ENCODE measurements at regions not wholly inside any gene's neighbourhood (a gene's known extent, or its start where the extent isn't known, plus 50 kb on each side); places are given as distances from the start of the nearest gene placed in this dataset.

DNA sequence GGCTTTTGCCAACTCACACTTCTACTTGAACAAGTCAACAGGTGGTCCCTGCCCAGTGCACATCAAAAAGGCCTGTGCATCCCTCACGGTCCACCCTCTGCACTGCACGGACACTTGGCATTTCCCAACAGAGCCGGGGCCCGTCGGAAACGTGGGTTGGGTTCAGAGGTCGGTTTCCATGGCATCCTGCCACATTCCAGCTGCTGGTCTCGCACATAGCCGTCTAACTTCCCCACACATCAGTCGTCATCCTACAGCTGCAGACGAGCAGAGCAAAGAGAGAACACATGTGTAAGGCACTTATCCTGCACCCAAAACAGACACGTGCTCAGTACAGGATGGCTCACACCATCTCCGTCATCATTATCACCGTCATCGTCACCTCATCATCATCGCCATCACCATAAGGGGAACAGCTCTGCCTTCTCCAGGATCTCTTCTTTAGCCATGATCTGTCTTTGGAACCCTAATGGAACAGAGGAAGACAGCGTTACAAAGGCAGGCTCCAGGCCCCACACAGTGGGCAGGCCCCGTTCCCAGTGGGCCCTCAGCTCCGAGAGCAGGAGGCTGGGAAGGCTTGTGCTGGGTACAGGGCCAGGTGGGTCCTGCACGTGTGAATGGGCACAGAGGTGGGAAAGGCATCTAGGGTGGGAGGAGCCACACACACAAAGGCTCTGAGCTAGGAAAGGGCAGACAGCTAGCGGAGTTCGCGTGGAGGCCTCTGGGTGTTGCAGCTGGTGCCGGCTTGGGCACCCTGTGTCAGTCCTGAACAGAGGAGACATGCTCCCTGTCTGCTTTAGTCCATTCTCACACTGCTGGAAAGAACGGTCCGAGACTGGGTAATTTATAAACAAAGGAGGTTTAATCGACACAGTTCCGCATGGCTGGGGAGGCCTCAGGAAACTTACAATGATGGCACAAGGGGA is 170.8 kb upstream of the SOX1 start:
- intact Hi-C loops (cut with DNase I): no loop called here
- TF ChIP-seq, protein P1, sequence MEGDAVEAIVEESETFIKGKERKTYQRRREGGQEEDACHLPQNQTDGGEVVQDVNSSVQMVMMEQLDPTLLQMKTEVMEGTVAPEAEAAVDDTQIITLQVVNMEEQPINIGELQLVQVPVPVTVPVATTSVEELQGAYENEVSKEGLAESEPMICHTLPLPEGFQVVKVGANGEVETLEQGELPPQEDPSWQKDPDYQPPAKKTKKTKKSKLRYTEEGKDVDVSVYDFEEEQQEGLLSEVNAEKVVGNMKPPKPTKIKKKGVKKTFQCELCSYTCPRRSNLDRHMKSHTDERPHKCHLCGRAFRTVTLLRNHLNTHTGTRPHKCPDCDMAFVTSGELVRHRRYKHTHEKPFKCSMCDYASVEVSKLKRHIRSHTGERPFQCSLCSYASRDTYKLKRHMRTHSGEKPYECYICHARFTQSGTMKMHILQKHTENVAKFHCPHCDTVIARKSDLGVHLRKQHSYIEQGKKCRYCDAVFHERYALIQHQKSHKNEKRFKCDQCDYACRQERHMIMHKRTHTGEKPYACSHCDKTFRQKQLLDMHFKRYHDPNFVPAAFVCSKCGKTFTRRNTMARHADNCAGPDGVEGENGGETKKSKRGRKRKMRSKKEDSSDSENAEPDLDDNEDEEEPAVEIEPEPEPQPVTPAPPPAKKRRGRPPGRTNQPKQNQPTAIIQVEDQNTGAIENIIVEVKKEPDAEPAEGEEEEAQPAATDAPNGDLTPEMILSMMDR (IDR thresholded peaks at IDR 0.05): no peak
- H3K9me3 ChIP-seq: no peaks in the 10 kb centered on the region
- peaks cover 48% of the 10 kb centered on the region for H3K27me3 ChIP-seq (ENCODE audit: low read depth)
- no peaks in the 10 kb centered on the region for H3K36me3 ChIP-seq
- H3K27ac ChIP-seq: no peak overlapping the region
- ATAC-seq (peak in 1 of 2 donors; percentile 22), DNase-seq (no peak)
- H3K4me3 ChIP-seq: no peak overlapping the region
- H3K4me1 ChIP-seq: peaks cover 5% of the 10 kb centered on the region

DNA sequence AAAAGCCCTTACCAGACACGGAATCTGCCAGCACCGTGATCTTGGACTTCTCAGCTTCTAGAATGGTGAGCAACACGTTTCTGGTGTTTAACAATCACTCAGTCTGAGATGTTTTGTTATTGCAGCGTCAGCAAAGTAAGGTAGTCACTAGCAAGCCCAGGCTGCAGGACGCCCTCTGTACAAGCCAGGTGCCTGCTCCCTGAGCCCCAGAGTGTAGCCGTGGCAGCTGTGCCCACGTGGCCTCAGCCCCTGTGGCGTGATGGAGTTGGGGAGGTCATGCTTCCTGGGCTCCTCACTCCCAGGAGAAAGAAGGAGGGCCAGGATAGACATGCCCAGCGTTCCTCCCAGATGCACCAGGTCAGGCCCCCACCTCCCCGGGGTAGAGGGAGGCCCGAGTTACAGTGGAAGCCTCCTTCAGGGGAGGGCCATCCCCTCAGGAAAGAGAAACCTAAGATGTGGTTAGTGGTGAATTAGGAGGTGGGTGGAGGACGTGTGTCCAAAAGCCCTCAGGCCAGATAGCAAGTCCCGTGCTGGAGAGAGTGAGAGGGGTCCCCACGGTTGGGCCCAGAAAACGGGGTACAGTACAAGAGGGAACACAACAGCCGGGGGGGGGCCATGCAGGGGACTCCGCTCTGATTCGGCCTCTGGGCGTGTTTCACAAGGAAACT is 169.6 kb upstream of the SOX1 start:
- Histone ChIP-seq H3K9me3 (no peaks in the 10 kb centered on the region), H3K4me1 (peaks cover 5% of the 10 kb centered on the region), H3K4me3 (no peak overlapping the region), H3K27me3 (ENCODE audit: low read depth) (peaks cover 36% of the 10 kb centered on the region), H3K27ac (no peak overlapping the region), H3K36me3 (no peaks in the 10 kb centered on the region)
- TF ChIP-seq, protein P1 (IDR thresholded peaks at IDR 0.05): no peak
- no peak for ATAC-seq
- intact Hi-C loops (cut with DNase I): no loop called here
- DNase-seq: no peak

DNA sequence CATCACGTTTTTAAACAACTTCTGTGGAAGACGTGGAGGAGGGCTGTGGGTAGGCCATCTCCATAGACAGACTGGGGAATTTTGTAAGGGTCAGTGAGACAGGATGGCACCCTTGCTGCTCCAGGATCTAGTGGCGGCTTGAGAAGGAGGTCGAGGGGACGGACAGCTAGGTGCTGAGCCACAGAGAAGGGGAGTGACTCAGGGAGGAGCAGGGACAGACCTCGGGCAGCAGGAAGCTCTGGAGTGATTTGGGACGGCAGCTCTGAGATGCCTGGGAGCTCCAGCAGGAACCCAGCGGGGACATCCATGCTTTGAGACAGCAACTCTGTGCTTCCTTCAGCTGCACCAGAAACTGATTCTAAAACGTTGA is 169.1 kb upstream of the SOX1 start:
- ATAC-seq (no peak), DNase-seq (no peak)
- Histone ChIP-seq H3K27ac (no peak overlapping the region), H3K36me3 (no peaks in the 10 kb centered on the region), H3K4me3 (no peak overlapping the region), H3K27me3 (ENCODE audit: low read depth) (peaks cover 31% of the 10 kb centered on the region), H3K4me1 (peaks cover 5% of the 10 kb centered on the region), H3K9me3 (no peaks in the 10 kb centered on the region)
- intact Hi-C loops (cut with DNase I): no loop called here
- TF ChIP-seq, protein P1 (IDR thresholded peaks at IDR 0.05): no peak

DNA sequence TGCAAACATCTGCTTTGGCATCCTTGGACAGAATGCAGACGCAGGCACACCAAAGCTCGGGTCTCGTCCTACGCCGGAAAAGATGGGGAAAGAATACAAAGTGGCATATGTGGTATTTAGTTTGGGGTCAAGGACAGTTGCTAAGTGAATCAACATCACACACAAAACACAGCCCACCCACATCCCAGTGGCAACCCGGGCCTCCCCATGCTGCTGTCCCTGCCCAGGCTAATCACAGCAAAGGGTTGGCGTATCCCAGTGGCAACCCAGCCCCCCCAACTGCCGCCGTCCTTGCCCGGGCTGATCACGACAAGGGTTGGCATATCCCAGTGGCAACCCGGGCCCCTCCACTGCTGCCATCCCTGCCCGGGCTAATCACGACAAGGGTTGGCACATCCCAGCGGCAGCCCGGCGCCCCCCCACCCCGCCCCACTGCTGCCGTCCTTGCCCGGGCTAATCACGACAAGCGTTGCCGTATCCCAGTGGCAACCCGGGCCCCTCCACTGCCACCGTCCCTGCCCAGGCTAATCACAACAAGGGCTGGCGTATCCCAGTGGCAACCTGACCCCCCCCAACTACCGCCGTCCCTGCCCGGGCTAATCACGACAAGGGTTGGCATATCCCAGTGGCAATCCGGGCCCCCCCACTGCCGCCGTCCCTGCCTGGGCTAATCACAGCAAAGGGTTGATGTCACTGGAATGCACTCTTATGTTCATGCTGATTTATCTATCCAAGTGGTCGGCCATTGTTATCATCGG is 167.8 kb upstream of the SOX1 start:
- no peak overlapping the region for H3K27ac ChIP-seq
- no peaks in the 10 kb centered on the region for H3K4me1 ChIP-seq
- ATAC-seq (no peak), DNase-seq (no peak)
- TF ChIP-seq, protein P1 (IDR thresholded peaks at IDR 0.05): no peak
- H3K36me3 ChIP-seq: no peaks in the 10 kb centered on the region
- H3K9me3 ChIP-seq: no peaks in the 10 kb centered on the region
- H3K27me3 ChIP-seq (ENCODE audit: low read depth): peaks cover 18% of the 10 kb centered on the region
- no peak overlapping the region for H3K4me3 ChIP-seq
- intact Hi-C loops (cut with DNase I): no loop called here

DNA sequence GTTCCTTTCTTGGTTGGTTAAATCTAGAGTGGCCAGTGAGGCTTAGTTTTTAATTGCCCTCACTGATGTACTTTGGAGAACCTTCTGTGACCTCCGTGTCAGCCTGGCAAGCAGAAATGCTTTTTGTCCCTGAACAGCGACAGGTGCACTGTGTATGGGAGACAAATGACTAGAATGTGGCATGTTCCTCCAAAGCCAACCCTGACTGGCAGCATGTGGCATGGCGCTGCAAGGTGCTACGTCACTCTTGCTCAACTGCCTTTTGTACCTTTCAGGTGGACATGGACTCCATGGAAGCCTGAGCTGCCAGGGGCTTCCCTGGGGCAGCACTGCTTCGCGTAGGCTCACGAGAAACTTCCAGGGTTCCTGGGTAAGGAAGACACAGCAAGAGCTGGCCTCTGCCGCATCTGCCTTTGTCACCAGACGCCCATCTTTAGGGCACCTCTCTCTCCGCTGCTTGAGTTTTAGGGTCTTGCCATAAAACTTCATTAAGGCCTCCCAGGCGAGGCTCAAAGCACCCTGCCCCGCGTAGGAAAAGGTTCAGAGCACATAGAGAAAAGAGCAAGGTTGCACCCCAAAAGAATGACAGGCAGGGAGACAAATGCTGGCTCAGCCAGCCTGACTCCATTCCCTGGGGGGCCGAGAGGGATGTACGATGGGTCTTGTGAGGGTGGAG is 167.1 kb upstream of the SOX1 start:
- H3K4me1 ChIP-seq: no peaks in the 10 kb centered on the region
- H3K4me3 ChIP-seq: no peak overlapping the region
- TF ChIP-seq, protein P1 (IDR thresholded peaks at IDR 0.05): no peak
- DNase-seq: no peak
- no peaks in the 10 kb centered on the region for H3K36me3 ChIP-seq
- H3K27me3 ChIP-seq (ENCODE audit: low read depth): peaks cover 15% of the 10 kb centered on the region
- no peak overlapping the region for H3K27ac ChIP-seq
- no peak for ATAC-seq
- H3K9me3 ChIP-seq: no peaks in the 10 kb centered on the region
- intact Hi-C loops (cut with DNase I): no loop called here

Data from lower lobe of right lung (tissue), 2 donors.